Astrocyte (in vitro differentiated cells and primary cell): ENCODE measurements at regions not wholly inside any gene's neighbourhood (a gene's known extent, or its start where the extent isn't known, plus 50 kb on each side); places are given as distances from the start of the nearest gene placed in this dataset.

ENCODE experiments used
- DNase-seq: peaks from one replicate; pipeline ENCODE4 v3.0.0-alpha.2; 2010; ENCODE audit warnings: low read depth
- FAIRE-seq: peaks from 2 replicates; lab custom pipeline; 2011; peaks lifted over from hg19 to GRCh38; lab: Jason Lieb, UNC
- H2AFZ ChIP-seq: 2 replicates; pipeline ENCODE4 v1.6.0; 2012; ENCODE audit warnings: low read depth, low read length, inconsistent platforms
- H3K27ac ChIP-seq: 2 replicates; pipeline ENCODE4 v1.5.1; 2011; ENCODE audit warnings: low read depth, low read length, inconsistent platforms
- H3K27me3 ChIP-seq: 2 replicates; pipeline ENCODE4 v1.6.0; 2011; ENCODE audit warnings: low read length, inconsistent platforms; ENCODE audit not compliant: insufficient read depth
- H3K36me3 ChIP-seq: 2 replicates; pipeline ENCODE4 v1.5.1; 2011; ENCODE audit warnings: low read length, inconsistent platforms; ENCODE audit not compliant: insufficient read depth
- H3K4me1 ChIP-seq: 2 replicates; pipeline ENCODE4 v1.5.1; 2011; ENCODE audit warnings: low read length, inconsistent platforms; ENCODE audit not compliant: insufficient read depth
- H3K4me2 ChIP-seq: 2 replicates; pipeline ENCODE4 v1.6.0; 2012; ENCODE audit warnings: low read length, inconsistent platforms
- H3K4me3 ChIP-seq: 2 replicates; pipeline ENCODE4 v1.5.1; 2011; ENCODE audit warnings: low read depth, mild to moderate bottlenecking, low read length, inconsistent platforms; ENCODE audit not compliant: insufficient read depth
- H3K79me2 ChIP-seq: 2 replicates; pipeline ENCODE4 v1.6.0; 2012; ENCODE audit warnings: mild to moderate bottlenecking, low read length, inconsistent platforms; ENCODE audit not compliant: insufficient read depth
- H3K9ac ChIP-seq: 2 replicates; pipeline ENCODE4 v1.6.0; 2012; ENCODE audit warnings: mild to moderate bottlenecking, low read length, inconsistent platforms
- H3K9me3 ChIP-seq: 2 replicates; pipeline ENCODE4 v1.5.1; 2012; ENCODE audit warnings: low read depth, mild to moderate bottlenecking, low read length, inconsistent platforms; ENCODE audit not compliant: insufficient read depth
- H4K20me1 ChIP-seq: 2 replicates; pipeline ENCODE4 v1.6.0; 2012; ENCODE audit warnings: low read length, inconsistent platforms; ENCODE audit not compliant: insufficient read depth
- H3K27ac Mint-ChIP-seq: one replicate; pipeline ENCODE4 v1.8.0; 2021; ENCODE audit warnings: mild to moderate bottlenecking, mixed read lengths; ENCODE audit not compliant: unreplicated experiment
- H3K27me3 Mint-ChIP-seq: one replicate; pipeline ENCODE4 v1.8.0; 2021; ENCODE audit warnings: low read depth, mixed read lengths; ENCODE audit not compliant: unreplicated experiment
- H3K36me3 Mint-ChIP-seq: one replicate; pipeline ENCODE4 v1.8.0; 2021; ENCODE audit warnings: low read depth, mixed read lengths; ENCODE audit not compliant: unreplicated experiment
- H3K4me1 Mint-ChIP-seq: one replicate; pipeline ENCODE4 v1.8.0; 2021; ENCODE audit warnings: low read depth, mixed read lengths; ENCODE audit not compliant: unreplicated experiment
- H3K4me3 Mint-ChIP-seq: one replicate; pipeline ENCODE4 v1.8.0; 2021; ENCODE audit warnings: mild to moderate bottlenecking, moderate library complexity, mixed read lengths; ENCODE audit not compliant: unreplicated experiment
- H3K9me3 Mint-ChIP-seq: one replicate; pipeline ENCODE4 v1.8.0; 2021; ENCODE audit warnings: mild to moderate bottlenecking, mixed read lengths; ENCODE audit not compliant: unreplicated experiment
- EZH2 ChIP-seq: IDR thresholded peaks from 2 replicates; pipeline ENCODE4 v1.6.1; 2012; ENCODE audit warnings: mild to moderate bottlenecking, low read length, inconsistent platforms; ENCODE audit not compliant: insufficient read depth
- TF ChIP-seq, protein P1 (sequence below): IDR thresholded peaks from 2 replicates; pipeline ENCODE4 v1.5.1; 2011; ENCODE audit warnings: low read depth, mild to moderate bottlenecking, inconsistent platforms, low read length, moderate library complexity; ENCODE audit not compliant: insufficient read depth

DNA sequence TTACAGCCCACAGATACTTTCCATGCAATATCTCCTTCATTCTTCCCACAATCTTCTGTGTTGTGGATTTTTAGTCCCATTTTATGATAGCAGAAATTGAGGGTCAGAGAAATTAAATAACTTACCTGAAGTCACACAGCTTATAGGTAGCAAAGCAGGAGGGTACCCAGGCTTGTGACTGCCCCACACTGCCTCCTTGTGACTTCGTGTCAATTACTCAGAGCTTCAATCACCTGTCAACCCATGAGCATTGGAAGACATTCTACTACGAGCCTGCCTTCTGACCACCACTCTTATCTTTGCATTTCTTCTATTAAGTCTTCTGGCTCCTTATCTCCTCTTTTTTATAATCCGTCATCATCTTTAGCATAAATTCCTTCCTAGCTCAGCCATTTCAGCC, 71.6 kb upstream of the NRSN1 start:
- Histone ChIP-seq H3K4me2 (no peak overlapping the region), H3K27me3 (no peaks in the 10 kb centered on the region), H3K36me3 (no peaks in the 10 kb centered on the region), H3K4me3 (no peak overlapping the region), H2AFZ (no peak overlapping the region), H3K79me2 (no peaks in the 10 kb centered on the region), H3K4me1 (no peaks in the 10 kb centered on the region), H3K27ac (no peak overlapping the region), H3K9me3 (no peaks in the 10 kb centered on the region), H4K20me1 (no peaks in the 10 kb centered on the region), H3K9ac (no peak overlapping the region)
- H3K9me3 Mint-ChIP-seq: no peaks in the 10 kb centered on the region
- no peak overlapping the region for H3K27ac Mint-ChIP-seq
- TF ChIP-seq, protein P1, sequence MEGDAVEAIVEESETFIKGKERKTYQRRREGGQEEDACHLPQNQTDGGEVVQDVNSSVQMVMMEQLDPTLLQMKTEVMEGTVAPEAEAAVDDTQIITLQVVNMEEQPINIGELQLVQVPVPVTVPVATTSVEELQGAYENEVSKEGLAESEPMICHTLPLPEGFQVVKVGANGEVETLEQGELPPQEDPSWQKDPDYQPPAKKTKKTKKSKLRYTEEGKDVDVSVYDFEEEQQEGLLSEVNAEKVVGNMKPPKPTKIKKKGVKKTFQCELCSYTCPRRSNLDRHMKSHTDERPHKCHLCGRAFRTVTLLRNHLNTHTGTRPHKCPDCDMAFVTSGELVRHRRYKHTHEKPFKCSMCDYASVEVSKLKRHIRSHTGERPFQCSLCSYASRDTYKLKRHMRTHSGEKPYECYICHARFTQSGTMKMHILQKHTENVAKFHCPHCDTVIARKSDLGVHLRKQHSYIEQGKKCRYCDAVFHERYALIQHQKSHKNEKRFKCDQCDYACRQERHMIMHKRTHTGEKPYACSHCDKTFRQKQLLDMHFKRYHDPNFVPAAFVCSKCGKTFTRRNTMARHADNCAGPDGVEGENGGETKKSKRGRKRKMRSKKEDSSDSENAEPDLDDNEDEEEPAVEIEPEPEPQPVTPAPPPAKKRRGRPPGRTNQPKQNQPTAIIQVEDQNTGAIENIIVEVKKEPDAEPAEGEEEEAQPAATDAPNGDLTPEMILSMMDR: no peak
- no peak for TF ChIP-seq EZH2
- no peak overlapping the region for H3K4me3 Mint-ChIP-seq
- H3K4me1 Mint-ChIP-seq: no peaks in the 10 kb centered on the region
- H3K27me3 Mint-ChIP-seq: peaks cover 5% of the 10 kb centered on the region
- DNase-seq (no peak), FAIRE-seq (no peak)
- H3K36me3 Mint-ChIP-seq: no peaks in the 10 kb centered on the region

DNA sequence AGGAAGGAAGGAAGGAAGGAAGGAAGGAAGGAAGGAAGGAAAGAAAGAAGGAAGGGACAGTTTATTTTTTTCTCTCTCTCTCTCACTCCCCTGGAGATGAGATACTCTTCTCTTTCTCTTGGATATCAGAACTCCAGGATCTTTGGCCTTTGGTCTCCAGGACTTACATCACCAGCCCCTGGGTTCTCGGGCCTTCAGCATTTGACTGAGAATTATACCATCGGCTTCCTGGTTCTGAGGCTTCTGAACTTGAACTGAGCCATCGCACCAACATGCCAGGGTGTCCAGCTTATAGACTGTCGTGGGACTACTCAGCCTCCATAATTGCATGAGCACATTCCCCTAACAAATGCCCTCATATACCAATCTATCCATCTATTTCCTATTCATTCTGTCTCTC, 69.4 kb upstream of the NRSN1 start:
- TF ChIP-seq, protein P1: no peak
- TF ChIP-seq EZH2: no peak
- no peak overlapping the region for H3K27ac Mint-ChIP-seq
- no peak overlapping the region for H3K9ac ChIP-seq
- no peak overlapping the region for H3K27ac ChIP-seq
- H3K4me1 ChIP-seq: no peaks in the 10 kb centered on the region
- FAIRE-seq (no peak), DNase-seq (no peak)
- H3K27me3 ChIP-seq: no peaks in the 10 kb centered on the region
- H3K79me2 ChIP-seq: no peaks in the 10 kb centered on the region
- H2AFZ ChIP-seq: no peak overlapping the region
- H3K36me3 ChIP-seq: no peaks in the 10 kb centered on the region
- no peaks in the 10 kb centered on the region for H3K9me3 Mint-ChIP-seq
- no peak overlapping the region for H3K4me3 ChIP-seq
- no peaks in the 10 kb centered on the region for H3K4me1 Mint-ChIP-seq
- H3K4me2 ChIP-seq: no peak overlapping the region
- H3K9me3 ChIP-seq: no peaks in the 10 kb centered on the region
- no peaks in the 10 kb centered on the region for H3K36me3 Mint-ChIP-seq
- H3K27me3 Mint-ChIP-seq: no peaks in the 10 kb centered on the region
- no peak overlapping the region for H3K4me3 Mint-ChIP-seq
- H4K20me1 ChIP-seq: no peaks in the 10 kb centered on the region

DNA sequence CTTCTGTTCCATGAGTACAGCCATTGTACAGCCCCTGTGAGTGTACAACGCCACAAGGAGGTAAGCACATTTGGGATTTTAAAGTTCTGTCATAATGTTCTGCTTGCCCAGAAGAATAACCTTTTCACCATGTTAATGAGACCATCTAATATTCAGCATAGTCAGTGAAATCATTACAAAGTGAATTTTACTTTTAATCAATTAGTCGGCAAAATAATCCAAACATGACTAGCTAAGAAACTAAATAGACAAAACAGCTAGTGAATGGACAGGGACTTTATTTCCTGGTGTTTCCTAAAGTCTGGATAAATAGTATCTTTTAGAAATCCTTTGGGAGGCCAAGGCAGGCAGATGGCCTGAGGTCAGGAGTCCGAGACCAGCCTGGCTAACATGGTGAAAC, 69.0 kb upstream of the NRSN1 start:
- no peaks in the 10 kb centered on the region for H3K36me3 ChIP-seq
- H3K79me2 ChIP-seq: no peaks in the 10 kb centered on the region
- Mint-ChIP-seq H3K4me1 (no peaks in the 10 kb centered on the region), H3K27ac (no peak overlapping the region), H3K36me3 (no peaks in the 10 kb centered on the region), H3K27me3 (no peaks in the 10 kb centered on the region), H3K4me3 (no peak overlapping the region), H3K9me3 (no peaks in the 10 kb centered on the region)
- no peak for FAIRE-seq
- no peaks in the 10 kb centered on the region for H3K9me3 ChIP-seq
- H3K27me3 ChIP-seq: no peaks in the 10 kb centered on the region
- H3K27ac ChIP-seq: no peak overlapping the region
- H4K20me1 ChIP-seq: no peaks in the 10 kb centered on the region
- H2AFZ ChIP-seq: no peak overlapping the region
- H3K4me1 ChIP-seq: no peaks in the 10 kb centered on the region
- H3K4me2 ChIP-seq: no peak overlapping the region
- no peak overlapping the region for H3K4me3 ChIP-seq
- H3K9ac ChIP-seq: no peak overlapping the region
- no peak for DNase-seq
- TF ChIP-seq EZH2: no peak
- TF ChIP-seq, protein P1: no peak
